Activated naive CD8-positive, alpha-beta T cell treated with anti-CD3 and anti-CD28 coated beads, Interleukin-2, amount 10 ng/mL, durations not matched to agents 7 days and 5 days (primary cell): ENCODE measurements at regions not wholly inside any gene's neighbourhood (a gene's known extent, or its start where the extent isn't known, plus 50 kb on each side); places are given as distances from the start of the nearest gene placed in this dataset.

Experiments
- ATAC-seq: fragments of 150-1000 bp; cut with Tn5 transposase; one replicate; pipeline ENCODE4 v1.10.0; 2021; ENCODE audit warnings: low read depth, moderate library complexity
- POLR2A ChIA-PET: fragments of 350-600 bp; sonication (Branson Sonifier 250); formaldehyde crosslinking; loops from one replicate; lab custom pipeline; 2021; ENCODE audit warnings: antibody characterized with exemption; lab: Charles Lee
- DNase-seq: peaks from one replicate; pipeline ENCODE4 v3.0.0; 2021
- H3K27ac Mint-ChIP-seq: one replicate; pipeline ENCODE4 v1.8.0; 2022; ENCODE audit warnings: mild to moderate bottlenecking, mixed read lengths
- H3K27me3 Mint-ChIP-seq: one replicate; pipeline ENCODE4 v1.8.0; 2022; ENCODE audit warnings: mild to moderate bottlenecking, moderate library complexity, mixed read lengths
- H3K36me3 Mint-ChIP-seq: one replicate; pipeline ENCODE4 v1.8.0; 2021; ENCODE audit warnings: mild to moderate bottlenecking, mixed read lengths
- H3K4me1 Mint-ChIP-seq: one replicate; pipeline ENCODE4 v1.8.0; 2021; ENCODE audit warnings: mixed read lengths
- H3K4me3 Mint-ChIP-seq: one replicate; pipeline ENCODE4 v1.8.0; 2022; ENCODE audit warnings: mild to moderate bottlenecking, moderate library complexity, mixed read lengths
- H3K9me3 Mint-ChIP-seq: one replicate; pipeline ENCODE4 v1.8.0; 2021; ENCODE audit warnings: mixed read lengths

GRCh38 chr16:86289304-86289703, 221.0 kb upstream of the FOXF1 start:
- Mint-ChIP-seq H3K27me3 (peaks cover 85% of the 10 kb centered on the region), H3K9me3 (no peaks in the 10 kb centered on the region), H3K4me3 (no peak overlapping the region), H3K36me3 (no peaks in the 10 kb centered on the region), H3K27ac (no peak overlapping the region), H3K4me1 (no peaks in the 10 kb centered on the region)
- DNase-seq: no peak
- ATAC-seq: no peak
- POLR2A ChIA-PET: no interaction called here

GRCh38 chr16:86289907-86290306, 220.4 kb upstream of the FOXF1 start:
- Mint-ChIP-seq H3K27me3 (peaks cover 79% of the 10 kb centered on the region), H3K4me3 (no peak overlapping the region), H3K27ac (no peak overlapping the region), H3K9me3 (no peaks in the 10 kb centered on the region), H3K4me1 (no peaks in the 10 kb centered on the region), H3K36me3 (no peaks in the 10 kb centered on the region)
- POLR2A ChIA-PET: no interaction called here
- DNase-seq: no peak
- no peak for ATAC-seq

GRCh38 chr16:86291491-86291890, 218.8 kb upstream of the FOXF1 start:
- no peak overlapping the region for H3K4me3 Mint-ChIP-seq
- ATAC-seq (no peak), DNase-seq (no peak)
- no peak overlapping the region for H3K27ac Mint-ChIP-seq
- no peaks in the 10 kb centered on the region for H3K9me3 Mint-ChIP-seq
- POLR2A ChIA-PET: no interaction called here
- peaks cover 73% of the 10 kb centered on the region for H3K27me3 Mint-ChIP-seq
- no peaks in the 10 kb centered on the region for H3K36me3 Mint-ChIP-seq
- H3K4me1 Mint-ChIP-seq: no peaks in the 10 kb centered on the region

DNA sequence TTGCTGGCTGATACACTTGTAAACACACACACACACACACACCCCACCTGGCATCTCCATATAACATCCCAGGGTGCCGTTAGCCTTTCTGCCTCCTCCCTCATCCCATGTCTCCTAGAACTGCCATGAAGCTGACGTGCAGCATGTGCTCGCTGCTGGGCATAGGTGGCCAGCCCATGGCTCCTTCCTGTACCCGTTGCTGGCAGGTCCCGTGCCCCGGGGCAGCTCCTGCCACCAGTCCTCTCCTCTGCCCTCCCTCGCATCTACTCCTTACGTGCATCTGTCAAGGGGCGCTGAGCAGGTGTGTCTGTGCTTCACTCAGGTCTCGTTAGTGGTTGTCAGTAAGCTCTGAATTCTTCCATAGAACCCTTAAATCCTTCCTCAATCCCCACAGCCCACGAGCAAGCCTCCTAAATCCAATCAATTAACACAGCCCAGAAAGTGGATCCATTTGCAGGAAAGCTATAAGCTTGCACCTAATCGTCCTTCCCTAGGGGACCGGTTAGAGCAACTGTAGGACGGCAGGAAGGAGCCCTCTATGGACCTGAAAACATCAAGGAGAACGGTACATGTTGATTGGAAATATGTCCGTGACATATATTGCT, 218.1 kb upstream of the FOXF1 start:
- POLR2A ChIA-PET: interaction anchor here (0.6 kb wide), 1 partner anchor 23 kb away, joined by 3 read pairs; no protein-coding TSS in a partner anchor
- Mint-ChIP-seq H3K9me3 (no peaks in the 10 kb centered on the region), H3K4me3 (no peak overlapping the region), H3K36me3 (no peaks in the 10 kb centered on the region), H3K27me3 (peaks cover 75% of the 10 kb centered on the region), H3K27ac (no peak overlapping the region), H3K4me1 (no peaks in the 10 kb centered on the region)
- DNase-seq: no peak
- no peak for ATAC-seq

DNA sequence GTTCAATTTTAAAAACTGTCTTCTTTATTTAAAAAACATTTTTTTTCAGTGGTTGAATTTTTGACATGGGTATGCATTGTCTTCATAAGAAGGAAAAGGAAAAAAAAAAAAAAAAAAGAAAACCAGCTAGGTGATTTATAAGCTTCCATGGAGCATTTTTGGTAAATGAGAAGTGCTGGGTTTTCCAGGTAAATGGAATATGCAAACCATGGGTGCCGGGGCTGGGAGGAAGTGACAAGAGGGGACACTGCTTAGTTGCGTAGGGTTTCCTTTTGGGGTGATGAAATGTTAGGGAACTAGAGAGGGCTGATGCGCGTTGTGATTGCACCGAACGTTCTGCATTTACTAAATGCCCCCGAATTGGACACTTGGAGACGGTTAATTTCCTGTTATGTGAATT, 217.4 kb upstream of the FOXF1 start:
- no peaks in the 10 kb centered on the region for H3K4me1 Mint-ChIP-seq
- H3K27me3 Mint-ChIP-seq: peaks cover 75% of the 10 kb centered on the region
- no peaks in the 10 kb centered on the region for H3K9me3 Mint-ChIP-seq
- POLR2A ChIA-PET: interaction anchor here (0.6 kb wide), 1 partner anchor 23 kb away, joined by 3 read pairs; no protein-coding TSS in a partner anchor
- ATAC-seq: no peak
- H3K36me3 Mint-ChIP-seq: no peaks in the 10 kb centered on the region
- H3K4me3 Mint-ChIP-seq: no peak overlapping the region
- no peak overlapping the region for H3K27ac Mint-ChIP-seq
- DNase-seq: no peak

GRCh38 chr16:86293906-86294305, 216.4 kb upstream of the FOXF1 start:
- Mint-ChIP-seq H3K27me3 (peaks cover 74% of the 10 kb centered on the region), H3K4me3 (no peak overlapping the region), H3K9me3 (no peaks in the 10 kb centered on the region), H3K27ac (no peak overlapping the region), H3K36me3 (no peaks in the 10 kb centered on the region), H3K4me1 (no peaks in the 10 kb centered on the region)
- DNase-seq (no peak), ATAC-seq (no peak)
- POLR2A ChIA-PET: no interaction called here

- Mint-ChIP-seq H3K4me1 (no peaks in the 10 kb centered on the region), H3K27me3 (peaks cover 73% of the 10 kb centered on the region), H3K4me3 (no peak overlapping the region), H3K9me3 (no peaks in the 10 kb centered on the region), H3K27ac (no peak overlapping the region), H3K36me3 (no peaks in the 10 kb centered on the region)
- POLR2A ChIA-PET: no interaction called here
- ATAC-seq (no peak), DNase-seq (no peak)
Observed at GRCh38 chr16:86294535-86295196, 215.7 kb upstream of the FOXF1 start.

GRCh38 chr16:86296256-86296655, 214.1 kb upstream of the FOXF1 start:
- no peaks in the 10 kb centered on the region for H3K36me3 Mint-ChIP-seq
- POLR2A ChIA-PET: no interaction called here
- no peaks in the 10 kb centered on the region for H3K9me3 Mint-ChIP-seq
- no peaks in the 10 kb centered on the region for H3K4me1 Mint-ChIP-seq
- H3K27ac Mint-ChIP-seq: no peak overlapping the region
- DNase-seq: no peak
- H3K4me3 Mint-ChIP-seq: no peak overlapping the region
- no peak for ATAC-seq
- peaks cover 71% of the 10 kb centered on the region for H3K27me3 Mint-ChIP-seq

GRCh38 chr16:86297391-86297790, 212.9 kb upstream of the FOXF1 start:
- Mint-ChIP-seq H3K4me3 (peak overlapping the region; percentile 25), H3K27me3 (peaks cover 76% of the 10 kb centered on the region), H3K4me1 (no peaks in the 10 kb centered on the region), H3K27ac (no peak overlapping the region), H3K9me3 (no peaks in the 10 kb centered on the region), H3K36me3 (no peaks in the 10 kb centered on the region)
- DNase-seq (no peak), ATAC-seq (no peak)
- POLR2A ChIA-PET: no interaction called here

- POLR2A ChIA-PET: interaction anchor here (0.6 kb wide), 1 partner anchor 13 kb away, joined by 4 read pairs; no protein-coding TSS in a partner anchor
- Mint-ChIP-seq H3K27ac (no peak overlapping the region), H3K4me3 (peak overlapping the region; percentile 25), H3K27me3 (peaks cover 72% of the 10 kb centered on the region), H3K36me3 (no peaks in the 10 kb centered on the region), H3K4me1 (no peaks in the 10 kb centered on the region), H3K9me3 (no peaks in the 10 kb centered on the region)
- no peak for DNase-seq
- ATAC-seq: no peak
Observed at GRCh38 chr16:86297866-86298757, 212.2 kb upstream of the FOXF1 start.

DNA sequence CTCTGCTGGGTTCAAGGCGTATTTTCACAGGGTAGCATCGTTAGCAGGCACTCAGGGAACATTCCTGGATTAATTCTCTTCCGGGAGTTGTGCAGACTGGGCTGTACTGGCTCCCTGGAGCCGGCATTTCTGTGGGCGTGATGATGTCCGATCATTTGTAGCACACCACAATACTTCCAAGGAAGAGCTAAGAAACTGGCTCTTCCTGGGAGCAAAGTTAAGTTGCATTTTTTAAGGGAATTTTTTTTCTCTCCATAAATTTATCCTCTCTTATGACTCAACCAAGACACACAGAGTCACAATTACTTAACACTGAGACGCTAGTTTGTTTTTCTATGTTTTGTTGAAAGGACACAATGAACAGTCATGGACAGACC, 211.6 kb upstream of the FOXF1 start:
- Mint-ChIP-seq H3K36me3 (no peaks in the 10 kb centered on the region), H3K27ac (no peak overlapping the region), H3K4me1 (no peaks in the 10 kb centered on the region), H3K27me3 (peaks cover 67% of the 10 kb centered on the region), H3K4me3 (no peak overlapping the region), H3K9me3 (no peaks in the 10 kb centered on the region)
- ATAC-seq (no peak), DNase-seq (no peak)
- POLR2A ChIA-PET: no interaction called here

- ATAC-seq (no peak), DNase-seq (no peak)
- H3K9me3 Mint-ChIP-seq: no peaks in the 10 kb centered on the region
- H3K4me1 Mint-ChIP-seq: no peaks in the 10 kb centered on the region
- no peak overlapping the region for H3K27ac Mint-ChIP-seq
- POLR2A ChIA-PET: no interaction called here
- H3K27me3 Mint-ChIP-seq: peaks cover 63% of the 10 kb centered on the region
- H3K36me3 Mint-ChIP-seq: no peaks in the 10 kb centered on the region
- no peak overlapping the region for H3K4me3 Mint-ChIP-seq
Observed at GRCh38 chr16:86299882-86300610, 210.3 kb upstream of the FOXF1 start.
